Ishikawa (cell line): ENCODE measurements at regions not wholly inside any gene's neighbourhood (a gene's known extent, or its start where the extent isn't known, plus 50 kb on each side); places are given as distances from the start of the nearest gene placed in this dataset.

ENCODE experiments used
- CEBPB ChIP-seq: IDR thresholded peaks from 2 replicates; pipeline ENCODE4 v1.6.1; 2012
- CREB1 ChIP-seq: IDR thresholded peaks from 2 replicates; pipeline ENCODE4 v1.6.1; 2012; ENCODE audit warnings: low read depth
- EGR1 ChIP-seq: IDR thresholded peaks from 2 replicates; pipeline ENCODE4 v1.6.1; 2012
- EP300 ChIP-seq: IDR thresholded peaks from 2 replicates; pipeline ENCODE4 v1.6.1; 2012; ENCODE audit warnings: borderline replicate concordance
- FOXM1 ChIP-seq: IDR thresholded peaks from 2 replicates; pipeline ENCODE4 v1.6.1; 2012; ENCODE audit warnings: low read depth, borderline replicate concordance
- MAX ChIP-seq: IDR thresholded peaks from 2 replicates; pipeline ENCODE4 v1.6.1; 2012
- NFIC ChIP-seq: IDR thresholded peaks from 2 replicates; pipeline ENCODE4 v1.6.1; 2012
- RAD21 ChIP-seq: IDR thresholded peaks from 2 replicates; pipeline ENCODE4 v1.6.1; 2012; ENCODE audit warnings: low read depth
- REST ChIP-seq: IDR thresholded peaks from 2 replicates; pipeline ENCODE4 v1.6.1; 2012; ENCODE audit warnings: low read depth, mild to moderate bottlenecking
- TAF1 ChIP-seq: IDR thresholded peaks from 2 replicates; pipeline ENCODE4 v1.6.1; 2012; ENCODE audit warnings: low read depth, mild to moderate bottlenecking
- TCF12 ChIP-seq: IDR thresholded peaks from 2 replicates; pipeline ENCODE4 v1.6.1; 2012; ENCODE audit warnings: low read depth
- TEAD4 ChIP-seq: IDR thresholded peaks from 2 replicates; pipeline ENCODE4 v1.6.1; 2012
- YY1 ChIP-seq: IDR thresholded peaks from 2 replicates; pipeline ENCODE4 v1.6.1; 2012; ENCODE audit warnings: low read depth
- ZBTB7A ChIP-seq: IDR thresholded peaks from 2 replicates; pipeline ENCODE4 v1.6.1; 2012; ENCODE audit warnings: low read depth
- TF ChIP-seq, protein P1 (sequence below): IDR thresholded peaks from 2 replicates; pipeline ENCODE4 v1.6.1; 2012

DNA sequence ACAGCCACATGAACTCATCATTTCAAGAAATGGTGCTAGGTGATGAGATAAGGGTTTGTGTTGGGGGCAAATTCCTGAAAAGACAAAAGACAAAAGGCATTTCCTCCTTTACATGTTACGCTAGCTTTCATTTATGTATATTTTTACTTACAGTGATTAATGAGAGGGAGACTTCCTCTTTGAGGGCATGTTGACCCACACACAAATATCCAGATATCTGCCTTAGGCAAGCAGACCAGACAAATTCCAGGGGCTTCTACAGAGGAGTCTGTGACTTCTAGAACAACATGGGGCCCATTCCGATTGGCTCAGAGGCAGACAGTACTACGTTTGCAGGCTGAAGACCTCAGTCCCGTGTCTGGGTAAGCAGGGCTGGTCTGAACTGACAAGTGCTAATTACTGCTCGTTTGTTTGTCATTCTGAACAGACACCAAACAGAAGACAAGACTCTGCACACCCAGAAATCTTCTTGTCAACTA is 74.8 kb upstream of the ST6GAL2 start:
- no peak for TF ChIP-seq EP300
- TF ChIP-seq TCF12: no peak
- TF ChIP-seq EGR1: no peak
- no peak for TF ChIP-seq CEBPB
- TF ChIP-seq, protein P1, sequence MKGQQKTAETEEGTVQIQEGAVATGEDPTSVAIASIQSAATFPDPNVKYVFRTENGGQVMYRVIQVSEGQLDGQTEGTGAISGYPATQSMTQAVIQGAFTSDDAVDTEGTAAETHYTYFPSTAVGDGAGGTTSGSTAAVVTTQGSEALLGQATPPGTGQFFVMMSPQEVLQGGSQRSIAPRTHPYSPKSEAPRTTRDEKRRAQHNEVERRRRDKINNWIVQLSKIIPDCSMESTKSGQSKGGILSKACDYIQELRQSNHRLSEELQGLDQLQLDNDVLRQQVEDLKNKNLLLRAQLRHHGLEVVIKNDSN: no peak
- TF ChIP-seq RAD21: no peak
- no peak for TF ChIP-seq TEAD4
- no peak for TF ChIP-seq YY1
- no peak for TF ChIP-seq CREB1
- no peak for TF ChIP-seq TAF1
- TF ChIP-seq NFIC: no peak
- no peak for TF ChIP-seq FOXM1

GRCh38 chr2:106961328-106961727 is 75.4 kb upstream of the ST6GAL2 start:
- TF ChIP-seq NFIC: no peak
- no peak for TF ChIP-seq FOXM1
- no peak for TF ChIP-seq CREB1
- TF ChIP-seq, protein P1: no peak
- TF ChIP-seq REST: no peak
- TF ChIP-seq TCF12: no peak
- no peak for TF ChIP-seq TEAD4
- TF ChIP-seq ZBTB7A: no peak
- no peak for TF ChIP-seq EP300
- TF ChIP-seq TAF1: no peak
- TF ChIP-seq RAD21: no peak
- no peak for TF ChIP-seq YY1

DNA sequence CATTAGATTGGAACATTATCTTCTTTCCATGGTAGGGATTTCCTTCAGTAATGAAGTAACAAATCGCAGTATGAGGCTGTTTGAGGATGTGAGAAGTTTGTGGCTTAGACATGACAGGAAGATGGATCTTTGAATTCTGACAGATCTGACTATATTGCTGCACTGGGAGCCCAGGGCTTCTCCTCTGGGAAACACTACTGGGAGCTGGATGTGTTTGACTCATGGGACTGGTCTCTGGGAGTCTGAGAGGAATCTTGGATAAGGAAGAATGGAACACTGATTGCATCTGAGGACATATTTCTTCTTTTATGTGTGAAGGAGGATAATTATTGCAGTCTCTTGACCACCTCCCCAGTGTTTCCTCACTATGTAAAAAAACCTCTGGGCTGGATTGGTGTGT is 77.2 kb upstream of the ST6GAL2 start:
- TF ChIP-seq REST: no peak
- TF ChIP-seq FOXM1: no peak
- TF ChIP-seq EGR1: no peak
- no peak for TF ChIP-seq TAF1
- no peak for TF ChIP-seq TCF12
- no peak for TF ChIP-seq CEBPB
- no peak for TF ChIP-seq EP300
- TF ChIP-seq, protein P1: no peak
- no peak for TF ChIP-seq MAX
- TF ChIP-seq CREB1: no peak
- TF ChIP-seq TEAD4: no peak
- no peak for TF ChIP-seq YY1
- TF ChIP-seq NFIC: no peak
- TF ChIP-seq RAD21: no peak

- no peak for TF ChIP-seq RAD21
- TF ChIP-seq FOXM1: no peak
- TF ChIP-seq TEAD4: no peak
- TF ChIP-seq TAF1: no peak
- TF ChIP-seq EGR1: no peak
- no peak for TF ChIP-seq CREB1
- TF ChIP-seq YY1: no peak
These were observed 77.9 kb upstream of the ST6GAL2 start for GRCh38 chr2:106963893-106964292.

DNA sequence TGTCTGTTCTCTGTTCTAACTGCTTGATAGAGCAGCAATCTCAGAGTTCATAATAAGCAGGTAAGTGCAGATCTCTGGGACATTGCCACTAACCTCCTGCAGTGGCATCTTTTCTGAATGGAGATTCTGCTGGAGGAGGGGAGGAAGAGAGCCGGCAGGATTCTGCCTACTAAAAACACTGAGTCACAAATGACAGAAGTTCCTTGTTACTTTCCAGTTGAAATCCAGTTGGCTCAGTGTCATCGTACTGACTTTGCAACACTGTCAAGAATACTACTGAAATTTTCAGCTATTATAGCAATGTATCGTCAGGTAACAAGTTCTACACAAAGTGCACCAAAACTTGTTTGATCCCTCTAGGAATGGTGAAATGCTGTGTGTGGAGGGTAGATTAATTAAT is 79.6 kb upstream of the ST6GAL2 start:
- TF ChIP-seq CREB1 (no peak), TEAD4 (no peak), TAF1 (no peak), TCF12 (no peak), YY1 (no peak), EGR1 (no peak), FOXM1 (no peak), MAX (no peak), EP300 (no peak), NFIC (no peak), RAD21 (no peak), CEBPB (no peak), REST (no peak), ZBTB7A (no peak)
- TF ChIP-seq, protein P1: no peak
